Glomerular visceral epithelial cell (primary cell): ENCODE measurements at regions not wholly inside any gene's neighbourhood (a gene's known extent, or its start where the extent isn't known, plus 50 kb on each side); places are given as distances from the start of the nearest gene placed in this dataset.
A peak's percentile ranks its signal among the peaks of the same experiment; 100 is the strongest.
"Not testable (repeated sequence)": the region's sequence is repeated elsewhere in the genome, so short reads cannot be mapped to it uniquely, and the experiment has no call there.

Source experiments
- DNase-seq: peaks from one replicate; pipeline ENCODE4 v3.0.0-alpha.2; 2016; ENCODE audit errors: extremely low spot score

- DNase-seq = no peak
Observed at GRCh38 chr4:164207460-164207859, 546.5 kb upstream of the SMIM31 start.

- DNase-seq = no peak
Observed at GRCh38 chr4:164210377-164210776, 543.6 kb upstream of the SMIM31 start.

- DNase-seq = peak; percentile 16
Observed at GRCh38 chr4:164212134-164212533, 541.8 kb upstream of the SMIM31 start.

GRCh38 chr4:164212714-164213113 is 541.2 kb upstream of the SMIM31 start:
- no peak for DNase-seq

- no peak for DNase-seq
Observed at GRCh38 chr4:164215113-164215741, 538.7 kb upstream of the SMIM31 start.

- DNase-seq = peak; percentile 21
Observed at GRCh38 chr4:164221631-164222030, 532.3 kb upstream of the SMIM31 start.

- no peak for DNase-seq
Observed at GRCh38 chr4:164224871-164225270, 529.1 kb upstream of the SMIM31 start.

GRCh38 chr4:164229255-164229654 is 524.7 kb upstream of the SMIM31 start:
- DNase-seq = no peak

- no peak for DNase-seq
Observed at GRCh38 chr4:164239433-164239832, 514.5 kb upstream of the SMIM31 start.

- DNase-seq = no peak
Observed at GRCh38 chr4:164239976-164240375, 514.0 kb upstream of the SMIM31 start.

GRCh38 chr4:164251257-164251656 is 502.7 kb upstream of the SMIM31 start:
- no peak for DNase-seq

- peak; percentile 44 for DNase-seq
Observed at GRCh38 chr4:164252286-164252685, 501.6 kb upstream of the SMIM31 start.

GRCh38 chr4:164261831-164262230 is 492.1 kb upstream of the SMIM31 start:
- DNase-seq = peak; percentile 42

GRCh38 chr4:164262508-164262907 is 491.4 kb upstream of the SMIM31 start:
- DNase-seq = not testable (repeated sequence)

GRCh38 chr4:164277414-164277813 is 476.5 kb upstream of the SMIM31 start:
- DNase-seq = not testable (repeated sequence)

GRCh38 chr4:164287173-164287572 is 466.8 kb upstream of the SMIM31 start:
- DNase-seq = no peak

GRCh38 chr4:164288578-164288977 is 465.4 kb upstream of the SMIM31 start:
- no peak for DNase-seq

- DNase-seq = no peak
Observed at GRCh38 chr4:164293203-164293602, 460.7 kb upstream of the SMIM31 start.

- no peak for DNase-seq
Observed at GRCh38 chr4:164293743-164294142, 460.2 kb upstream of the SMIM31 start.

GRCh38 chr4:164301430-164301829 is 452.5 kb upstream of the SMIM31 start:
- DNase-seq = no peak

- DNase-seq = no peak
Observed at GRCh38 chr4:164304101-164304639, 449.8 kb upstream of the SMIM31 start.

- DNase-seq = peak; percentile 27
Observed at GRCh38 chr4:164304861-164305260, 449.1 kb upstream of the SMIM31 start.

GRCh38 chr4:164307262-164307661 is 446.7 kb upstream of the SMIM31 start:
- DNase-seq = no peak

GRCh38 chr4:164312671-164313070 is 441.3 kb upstream of the SMIM31 start:
- DNase-seq = no peak
